T-cell (primary cell): ENCODE measurements at regions not wholly inside any gene's neighbourhood (a gene's known extent, or its start where the extent isn't known, plus 50 kb on each side); places are given as distances from the start of the nearest gene placed in this dataset.

Experiments
- ATAC-seq, 4 experiments: fragments of 200-7000 bp in 3 of 4; fragments of 150-1000 bp in 1 of 4; cut with Tn5 transposase; replicated peaks in 1 of 4; 1 replicate in 3 of 4; 2 replicates in 1 of 4; pipeline ENCODE4 v1.10.0; 2021; ENCODE audit warnings: moderate library complexity in 3 of 4, mild to moderate bottlenecking in 2 of 4, moderate number of reproducible peaks in 1 of 4
- CTCF ChIA-PET, 2 donors: fragments of 300-600 bp; sonication (Branson Sonifier 250); formaldehyde crosslinking; loops; one replicate each; lab custom pipeline; 2022; ENCODE audit warnings: antibody characterized with exemption in 2 of 2; lab: Charles Lee
- POLR2A ChIA-PET, 2 donors: fragments of 300-600 bp; sonication (Branson Sonifier 250); formaldehyde crosslinking; loops; one replicate each; lab custom pipeline; 2022; ENCODE audit warnings: antibody characterized with exemption in 2 of 2; lab: Charles Lee
- DNase-seq, 35 experiments: peaks; one replicate each; pipeline versions ENCODE4 v3.0.0 to v3.0.0-alpha.2; 2013 to 2023
- H3K27ac ChIP-seq: one replicate; pipeline ENCODE4 v1.5.1; 2013; ENCODE audit warnings: low read length
- H3K27me3 ChIP-seq, 2 experiments: replicated peaks in 1 of 2; 1 replicate in 1 of 2; 2 replicates in 1 of 2; pipeline versions ENCODE4 v1.6.1 to v1.7.0; 2013; ENCODE audit warnings: low read length in 1 of 2, mixed read lengths in 1 of 2; ENCODE audit not compliant: control insufficient read depth in 2 of 2, insufficient read depth in 2 of 2; ENCODE audit errors: extremely low read depth in 1 of 2
- H3K36me3 ChIP-seq, 2 donors: 1 replicate in 1 of 2; 2 replicates in 1 of 2; pipeline versions ENCODE4 v1.6.1 to v1.7.0; 2013; ENCODE audit warnings: low read length in 1 of 2; ENCODE audit not compliant: control insufficient read depth in 2 of 2, insufficient read depth in 1 of 2; ENCODE audit errors: extremely low read depth in 1 of 2
- H3K4me1 ChIP-seq, 2 experiments: 1 replicate in 1 of 2; 2 replicates in 1 of 2; pipeline versions ENCODE4 v1.6.1 to v1.7.0; 2013; ENCODE audit warnings: low read length in 2 of 2, mixed read lengths in 1 of 2; ENCODE audit not compliant: insufficient read depth in 2 of 2, control insufficient read depth in 1 of 2; ENCODE audit errors: extremely low read depth in 1 of 2
- H3K4me3 ChIP-seq, 2 donors: 1 replicate in 1 of 2; 2 replicates in 1 of 2; pipeline versions ENCODE4 v1.5.1 to v1.7.0; 2013; ENCODE audit warnings: mild to moderate bottlenecking in 2 of 2, low read length in 1 of 2, moderate library complexity in 1 of 2; ENCODE audit not compliant: control insufficient read depth in 1 of 2; ENCODE audit errors: extremely low read depth in 1 of 2
- H3K9me3 ChIP-seq: 2 replicates; pipeline ENCODE4 v1.7.0; 2013
- H3K27ac Mint-ChIP-seq, 2 donors: one replicate each; pipeline ENCODE4 v1.8.0; 2020 to 2021; ENCODE audit warnings: mild to moderate bottlenecking in 2 of 2, mixed read lengths in 2 of 2
- H3K27me3 Mint-ChIP-seq, 2 donors: one replicate each; pipeline ENCODE4 v1.8.0; 2021 to 2022; ENCODE audit warnings: mixed read lengths in 2 of 2
- H3K36me3 Mint-ChIP-seq: one replicate; pipeline ENCODE4 v1.8.0; 2021; ENCODE audit warnings: mixed read lengths
- H3K4me1 Mint-ChIP-seq, 3 donors: one replicate each; pipeline ENCODE4 v1.8.0; 2020 to 2022; ENCODE audit warnings: mixed read lengths in 3 of 3, mild to moderate bottlenecking in 1 of 3
- H3K4me3 Mint-ChIP-seq, 3 donors: one replicate each; pipeline ENCODE4 v1.8.0; 2020 to 2022; ENCODE audit warnings: mild to moderate bottlenecking in 3 of 3, mixed read lengths in 3 of 3, moderate library complexity in 3 of 3
- H3K9me3 Mint-ChIP-seq, 3 donors: one replicate each; pipeline ENCODE4 v1.8.0; 2020 to 2022; ENCODE audit warnings: mixed read lengths in 3 of 3
- WGBS: methylation state at CpG from one replicate; pipeline ENCODE4 v1.1.5; 2013; ENCODE audit warnings: missing lambda C conversion rate; ENCODE audit not compliant: insufficient coverage; 5-methylcytosine and 5-hydroxymethylcytosine counted together

DNA sequence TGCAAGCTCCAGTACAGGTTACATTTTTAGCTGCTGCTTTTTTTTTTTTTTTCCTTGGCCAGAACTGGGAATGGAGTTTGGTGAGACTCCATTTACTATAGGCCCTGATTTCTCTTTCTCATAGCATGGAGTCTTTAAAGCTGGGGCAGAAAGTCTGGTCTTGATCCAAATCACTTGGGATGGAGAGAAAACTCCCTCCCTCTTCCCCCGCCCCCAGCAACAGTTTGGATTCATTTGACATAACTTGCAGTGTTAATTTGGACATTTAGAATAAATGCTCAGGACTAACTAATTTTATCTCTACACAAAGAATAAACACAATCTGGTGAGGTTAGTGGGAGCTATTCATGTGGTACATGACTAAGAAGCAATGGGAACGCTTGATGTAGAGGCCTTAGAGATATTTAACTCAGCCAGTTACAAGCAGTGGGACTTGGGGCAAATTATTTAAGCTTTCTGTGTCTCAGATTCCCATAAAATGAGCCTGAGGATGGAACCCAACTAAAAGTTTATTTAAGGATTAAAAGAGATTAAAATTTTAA, 107.3 kb upstream of the ARHGAP5 start:
- no CpG with 5 or more reads among the region's 2 CpGs for WGBS
- no peaks in the 10 kb centered on the region for H3K36me3 ChIP-seq
- no peaks in the 10 kb centered on the region for H3K9me3 ChIP-seq
- ATAC-seq, result no peak
- H3K4me1 ChIP-seq, result peaks cover 0 to 3% of the 10 kb centered on the region in 2 experiments
- peaks cover 0 to 13% of the 10 kb centered on the region in 2 experiments for H3K27me3 ChIP-seq
- Mint-ChIP-seq H3K27ac (no peak overlapping the region), H3K4me1 (peaks cover 0 to 14% (median 4%) of the 10 kb centered on the region in 3 donors), H3K27me3 (no peaks in the 10 kb centered on the region), H3K4me3 (no peak overlapping the region), H3K36me3 (no peaks in the 10 kb centered on the region), H3K9me3 (peaks cover 0 to 10% (median 0%) of the 10 kb centered on the region in 3 donors)
- DNase-seq, result no peak
- CTCF ChIA-PET, result no interaction called here
- POLR2A ChIA-PET, result no interaction called here
- H3K27ac ChIP-seq, result no peak overlapping the region
- H3K4me3 ChIP-seq, result no peak overlapping the region

DNA sequence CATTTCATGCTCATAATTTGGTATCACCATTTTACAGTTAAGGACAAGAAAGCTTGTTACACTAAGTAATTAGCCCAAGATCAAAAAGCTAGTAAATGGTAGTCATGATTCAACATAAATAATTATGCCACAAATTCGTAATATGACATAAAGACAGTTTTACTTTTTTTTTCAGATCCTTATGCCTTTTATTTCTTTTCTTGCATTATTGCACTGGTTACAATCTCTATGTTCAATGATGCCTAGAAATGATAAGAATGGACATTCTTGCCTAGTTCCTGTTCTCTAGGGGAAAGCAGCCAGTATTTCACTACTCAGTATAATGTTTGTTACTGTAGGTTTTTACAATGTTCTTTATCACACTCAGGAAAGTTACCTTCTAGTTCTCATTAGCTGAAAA, 106.4 kb upstream of the ARHGAP5 start:
- Histone ChIP-seq H3K9me3 (no peaks in the 10 kb centered on the region), H3K4me3 (no peak overlapping the region), H3K27ac (no peak overlapping the region), H3K36me3 (no peaks in the 10 kb centered on the region), H3K27me3 (peaks cover 0 to 15% of the 10 kb centered on the region in 2 experiments), H3K4me1 (no peaks in the 10 kb centered on the region)
- no peaks in the 10 kb centered on the region for H3K36me3 Mint-ChIP-seq
- H3K27ac Mint-ChIP-seq, result no peak overlapping the region
- no peaks in the 10 kb centered on the region for H3K27me3 Mint-ChIP-seq
- no CpG with 5 or more reads among the region's 1 CpG for WGBS
- DNase-seq, result no peak
- ChIA-PET CTCF (interaction anchor here in 1 of 2 donors (0.6 kb wide), 1 partner anchor 508 kb away, joined by 4 read pairs; no protein-coding TSS in a partner anchor), POLR2A (no interaction called here)
- H3K9me3 Mint-ChIP-seq, result peaks cover 0 to 10% (median 0%) of the 10 kb centered on the region in 3 donors
- H3K4me1 Mint-ChIP-seq, result peaks cover 0 to 12% (median 1%) of the 10 kb centered on the region in 3 donors
- ATAC-seq, result no peak
- H3K4me3 Mint-ChIP-seq, result no peak overlapping the region

DNA sequence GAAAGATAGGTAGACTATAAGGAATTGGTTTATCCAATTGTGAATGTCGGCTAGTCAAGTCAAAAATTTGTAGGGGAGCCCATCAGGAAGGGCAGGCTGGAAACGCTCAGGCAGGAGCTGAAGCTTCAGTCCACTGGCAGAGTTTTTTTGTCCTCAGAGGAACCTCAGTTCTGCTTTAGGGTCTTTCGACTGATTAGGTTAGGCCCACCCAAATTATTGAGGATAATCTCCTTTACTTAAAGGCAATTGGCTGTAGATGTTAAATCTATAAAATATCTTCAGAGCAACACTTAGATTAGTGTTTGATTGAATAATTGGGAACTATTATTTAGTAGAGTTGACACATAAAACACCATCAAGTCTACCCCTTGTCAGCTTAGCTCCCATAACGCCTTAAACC, 105.5 kb upstream of the ARHGAP5 start:
- H3K27ac Mint-ChIP-seq, result no peak overlapping the region
- Histone ChIP-seq H3K4me3 (no peak overlapping the region), H3K27me3 (peaks cover 0 to 15% of the 10 kb centered on the region in 2 experiments), H3K27ac (no peak overlapping the region), H3K4me1 (no peaks in the 10 kb centered on the region), H3K36me3 (no peaks in the 10 kb centered on the region), H3K9me3 (no peaks in the 10 kb centered on the region)
- ATAC-seq, result no peak
- no peak overlapping the region for H3K4me3 Mint-ChIP-seq
- peaks cover 0 to 8% (median 0%) of the 10 kb centered on the region in 3 donors for H3K4me1 Mint-ChIP-seq
- peaks cover 0 to 10% (median 0%) of the 10 kb centered on the region in 3 donors for H3K9me3 Mint-ChIP-seq
- no peaks in the 10 kb centered on the region for H3K27me3 Mint-ChIP-seq
- 100% methylated on average over 1 of the region's 4 CpGs for WGBS
- H3K36me3 Mint-ChIP-seq, result no peaks in the 10 kb centered on the region
- POLR2A ChIA-PET, result interaction anchor here in 1 of 2 donors (0.7 kb wide), 1 partner anchor 340 kb away, joined by 5 read pairs; no protein-coding TSS in a partner anchor
- CTCF ChIA-PET, result no interaction called here
- DNase-seq, result no peak

DNA sequence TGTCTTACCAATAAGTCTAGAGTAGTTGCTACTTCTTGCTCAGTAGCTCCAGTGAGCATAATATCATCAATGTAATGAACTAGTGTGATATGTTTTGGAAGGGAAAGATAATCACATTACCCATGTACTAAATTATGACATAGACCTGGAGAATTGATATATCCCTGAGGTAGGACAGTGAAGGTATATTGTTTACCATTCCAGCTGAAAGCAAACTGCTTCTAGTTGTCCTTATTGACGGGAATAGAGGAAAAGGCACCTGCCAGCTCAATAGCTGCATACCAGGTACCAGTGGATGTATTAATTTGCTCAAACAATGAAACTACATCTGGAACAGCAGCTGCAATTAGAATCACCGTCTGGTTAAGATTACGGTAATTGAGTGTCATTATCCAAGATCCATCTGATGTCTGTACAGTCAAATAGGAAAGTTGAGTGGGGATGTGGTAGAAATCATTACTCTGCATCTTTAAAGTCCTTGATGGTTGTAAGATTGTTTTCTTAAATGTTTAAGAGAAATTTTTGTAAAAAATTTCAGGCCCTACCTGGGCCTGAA, 100.0 kb upstream of the ARHGAP5 start:
- ChIA-PET CTCF (interaction anchor here in 1 of 2 donors (0.6 kb wide), 1 partner anchor 226 kb away, joined by 3 read pairs; no protein-coding TSS in a partner anchor), POLR2A (no interaction called here)
- Mint-ChIP-seq H3K4me3 (no peak overlapping the region), H3K4me1 (no peaks in the 10 kb centered on the region), H3K36me3 (no peaks in the 10 kb centered on the region), H3K27me3 (no peaks in the 10 kb centered on the region), H3K27ac (no peak overlapping the region), H3K9me3 (peaks cover 0 to 3% (median 0%) of the 10 kb centered on the region in 3 donors)
- ATAC-seq (no peak), DNase-seq (no peak)
- 79% methylated on average over 3 of the region's 3 CpGs for WGBS
- H3K4me3 ChIP-seq, result no peak overlapping the region
- H3K27me3 ChIP-seq, result peaks cover 0 to 13% of the 10 kb centered on the region in 2 experiments
- no peaks in the 10 kb centered on the region for H3K4me1 ChIP-seq
- no peaks in the 10 kb centered on the region for H3K36me3 ChIP-seq
- H3K9me3 ChIP-seq, result no peaks in the 10 kb centered on the region
- H3K27ac ChIP-seq, result no peak overlapping the region

DNA sequence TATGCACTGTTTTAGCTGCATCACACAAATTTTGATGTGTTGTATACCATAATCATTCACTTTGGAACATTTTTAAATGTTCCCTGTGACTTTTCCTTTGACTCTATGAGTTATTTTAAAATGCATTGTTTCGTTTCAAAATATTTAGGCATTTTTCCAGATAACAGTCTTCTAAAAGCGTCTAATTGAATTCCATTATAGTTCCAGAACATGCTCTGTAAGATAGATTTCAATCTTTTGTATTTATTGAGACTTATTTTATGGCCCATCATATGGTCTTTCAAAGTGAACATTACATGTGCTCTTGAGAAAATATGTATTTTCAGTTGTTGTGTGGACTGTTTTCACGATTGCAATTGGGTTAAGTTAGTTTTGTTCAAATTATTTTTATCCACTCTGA, 98.7 kb upstream of the ARHGAP5 start:
- H3K4me3 Mint-ChIP-seq, result no peak overlapping the region
- no peak for ATAC-seq

DNA sequence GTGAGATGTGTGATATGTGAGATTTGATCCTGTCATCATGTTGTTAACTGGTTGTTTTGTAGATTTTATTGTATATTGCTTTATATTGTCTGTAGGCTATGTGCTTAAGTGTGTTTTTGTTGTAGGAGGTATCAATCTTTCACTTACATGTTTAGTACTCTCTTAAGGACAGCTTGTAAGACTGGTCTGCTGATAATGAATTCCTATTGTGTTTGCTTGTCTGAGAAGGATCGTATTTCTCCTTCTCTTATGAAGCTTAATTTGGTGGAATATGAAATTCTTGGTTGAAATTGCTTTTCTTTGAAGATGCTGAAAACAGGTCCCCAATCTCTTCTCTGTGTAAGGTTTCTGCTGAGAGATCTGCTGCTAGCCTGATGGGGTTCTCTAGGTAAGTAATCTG, 94.5 kb upstream of the ARHGAP5 start:
- DNase-seq (no peak), ATAC-seq (no peak)
- CTCF ChIA-PET, result no interaction called here
- POLR2A ChIA-PET, result interaction anchor here in 1 of 2 donors (0.6 kb wide), 1 partner anchor 467 kb away, joined by 7 read pairs; no protein-coding TSS in a partner anchor
- no peaks in the 10 kb centered on the region for H3K4me1 ChIP-seq
- peaks cover 0 to 8% of the 10 kb centered on the region in 2 experiments for H3K27me3 ChIP-seq
- no peaks in the 10 kb centered on the region for H3K36me3 ChIP-seq
- H3K27ac Mint-ChIP-seq, result no peak overlapping the region
- peaks cover 3% of the 10 kb centered on the region for H3K36me3 Mint-ChIP-seq
- no peak overlapping the region for H3K4me3 ChIP-seq
- H3K4me3 Mint-ChIP-seq, result no peak overlapping the region
- WGBS, result no CpG with 5 or more reads among the region's 1 CpG
- no peaks in the 10 kb centered on the region for H3K27me3 Mint-ChIP-seq
- peaks cover 13 to 32% (median 19%) of the 10 kb centered on the region in 3 donors for H3K9me3 Mint-ChIP-seq
- no peaks in the 10 kb centered on the region for H3K4me1 Mint-ChIP-seq
- no peak overlapping the region for H3K27ac ChIP-seq
- H3K9me3 ChIP-seq, result no peaks in the 10 kb centered on the region

More for the DNA sequence above, 98.7 kb upstream of the ARHGAP5 start:
- Mint-ChIP-seq H3K4me1 (no peaks in the 10 kb centered on the region), H3K27me3 (no peaks in the 10 kb centered on the region), H3K9me3 (peaks cover 7 to 16% (median 7%) of the 10 kb centered on the region in 3 donors), H3K27ac (no peak overlapping the region), H3K36me3 (peaks cover 3% of the 10 kb centered on the region)
- Histone ChIP-seq H3K36me3 (no peaks in the 10 kb centered on the region), H3K4me3 (no peak overlapping the region), H3K27me3 (peaks cover 0 to 13% of the 10 kb centered on the region in 2 experiments), H3K27ac (no peak overlapping the region), H3K4me1 (no peaks in the 10 kb centered on the region), H3K9me3 (no peaks in the 10 kb centered on the region)
- DNase-seq, result no peak
- ChIA-PET POLR2A (no interaction called here), CTCF (no interaction called here)
- no CpG with 5 or more reads among the region's 3 CpGs for WGBS
